Ovary (tissue), 3 donors: ENCODE measurements at regions not wholly inside any gene's neighbourhood (a gene's known extent, or its start where the extent isn't known, plus 50 kb on each side); places are given as distances from the start of the nearest gene placed in this dataset.

Experiments used
- POLR2A ChIP-seq: fragments of 450-650 bp; IDR thresholded peaks from one replicate; pipeline ENCODE4 v1.6.1; 2017; ENCODE audit warnings: antibody characterized with exemption, mild to moderate bottlenecking, moderate library complexity
- TF ChIP-seq, protein P1 (sequence below), 3 donors: fragments of 450-650 bp in 2 of 3; fragments of 200-600 bp in 1 of 3; IDR thresholded peaks; one replicate each; pipeline versions ENCODE4 v1.5.1 to v1.8.0; 2016 to 2022; ENCODE audit warnings: antibody characterized with exemption in 3 of 3, mild to moderate bottlenecking in 1 of 3
- donor health status: DM: no; HTN: no; CAD: no.

DNA sequence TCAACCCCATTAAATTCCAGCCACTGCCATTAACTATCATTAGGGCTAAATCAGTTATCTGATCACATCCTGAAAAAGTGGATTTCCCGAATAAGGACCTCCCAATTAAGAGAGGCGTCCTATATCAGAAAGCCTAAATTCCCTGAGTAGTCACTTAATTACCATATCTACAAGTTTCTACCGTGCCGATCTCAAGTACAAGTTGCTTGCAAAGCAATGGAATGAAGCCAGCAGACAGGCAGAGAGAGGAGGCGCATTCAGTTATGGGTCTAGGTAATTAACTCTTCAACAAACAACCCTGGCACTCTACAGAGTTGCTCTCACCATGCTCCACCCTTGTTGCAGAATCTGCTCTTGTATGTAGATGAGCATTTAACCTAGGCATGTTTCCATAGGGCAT, 494.6 kb upstream of the RUNX1 start:
- TF ChIP-seq, protein P1, sequence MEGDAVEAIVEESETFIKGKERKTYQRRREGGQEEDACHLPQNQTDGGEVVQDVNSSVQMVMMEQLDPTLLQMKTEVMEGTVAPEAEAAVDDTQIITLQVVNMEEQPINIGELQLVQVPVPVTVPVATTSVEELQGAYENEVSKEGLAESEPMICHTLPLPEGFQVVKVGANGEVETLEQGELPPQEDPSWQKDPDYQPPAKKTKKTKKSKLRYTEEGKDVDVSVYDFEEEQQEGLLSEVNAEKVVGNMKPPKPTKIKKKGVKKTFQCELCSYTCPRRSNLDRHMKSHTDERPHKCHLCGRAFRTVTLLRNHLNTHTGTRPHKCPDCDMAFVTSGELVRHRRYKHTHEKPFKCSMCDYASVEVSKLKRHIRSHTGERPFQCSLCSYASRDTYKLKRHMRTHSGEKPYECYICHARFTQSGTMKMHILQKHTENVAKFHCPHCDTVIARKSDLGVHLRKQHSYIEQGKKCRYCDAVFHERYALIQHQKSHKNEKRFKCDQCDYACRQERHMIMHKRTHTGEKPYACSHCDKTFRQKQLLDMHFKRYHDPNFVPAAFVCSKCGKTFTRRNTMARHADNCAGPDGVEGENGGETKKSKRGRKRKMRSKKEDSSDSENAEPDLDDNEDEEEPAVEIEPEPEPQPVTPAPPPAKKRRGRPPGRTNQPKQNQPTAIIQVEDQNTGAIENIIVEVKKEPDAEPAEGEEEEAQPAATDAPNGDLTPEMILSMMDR (IDR thresholded peaks at IDR 0.05), result no peak
- TF ChIP-seq POLR2A, result no peak
